Kidney (tissue), 13 donors: ENCODE measurements at regions not wholly inside any gene's neighbourhood (a gene's known extent, or its start where the extent isn't known, plus 50 kb on each side); places are given as distances from the start of the nearest gene placed in this dataset.

ENCODE experiments used
- DNase-seq, 5 donors: peaks; one replicate each; pipeline ENCODE4 v3.0.0-alpha.2; 2013 to 2020
- FAIRE-seq: peaks from 2 replicates; lab custom pipeline; 2012; peaks lifted over from hg19 to GRCh38; lab: Jason Lieb, UNC
- H3K27ac ChIP-seq, 2 donors: one replicate each; pipeline ENCODE4 v1.7.0; 2013; ENCODE audit warnings: low read depth in 2 of 2, low read length in 2 of 2, inconsistent platforms in 1 of 2
- H3K27me3 ChIP-seq: one replicate; pipeline ENCODE4 v1.7.1; 2013; ENCODE audit warnings: low read length, inconsistent platforms; ENCODE audit not compliant: control insufficient read depth, insufficient read depth
- H3K36me3 ChIP-seq, 3 donors: one replicate each; pipeline versions ENCODE4 v1.7.0 to v1.7.1; 2013; ENCODE audit warnings: low read length in 3 of 3, control low read depth in 1 of 3, inconsistent platforms in 1 of 3; ENCODE audit not compliant: insufficient read depth in 3 of 3, control insufficient read depth in 2 of 3
- H3K4me1 ChIP-seq, 3 donors: one replicate each; pipeline versions ENCODE4 v1.7.0 to v1.7.1; 2013; ENCODE audit warnings: low read length in 3 of 3, inconsistent platforms in 1 of 3, low read depth in 1 of 3; ENCODE audit not compliant: control insufficient read depth in 2 of 3, insufficient read depth in 2 of 3
- H3K4me3 ChIP-seq, 3 donors: one replicate each; pipeline versions ENCODE4 v1.7.0 to v1.8.1; 2013; ENCODE audit warnings: low read length in 3 of 3, control low read depth in 1 of 3, inconsistent platforms in 1 of 3
- H3K9ac ChIP-seq, 3 donors: one replicate each; pipeline versions ENCODE4 v1.7.0 to v1.7.1; 2013; ENCODE audit warnings: low read length in 3 of 3, control low read depth in 1 of 3, inconsistent platforms in 1 of 3
- H3K9me3 ChIP-seq, 3 donors: one replicate each; pipeline versions ENCODE4 v1.7.0 to v1.7.1; 2013; ENCODE audit warnings: low read length in 3 of 3, control low read depth in 1 of 3, inconsistent platforms in 1 of 3; ENCODE audit not compliant: control insufficient read depth in 2 of 3, insufficient read depth in 1 of 3
- intact Hi-C: fragments of 100-400 bp; cut with DNase I; formaldehyde crosslinking; loops from one replicate; pipeline ENCODE4 v1.11.1; 2022
- TF ChIP-seq, protein P1 (sequence below): IDR thresholded peaks from 3 replicates; pipeline ENCODE4 v1.5.1; 2012; ENCODE audit warnings: mild to moderate bottlenecking, moderate library complexity, borderline replicate concordance; ENCODE audit not compliant: insufficient read depth; ENCODE audit errors: extremely low read depth
- donor health status: control.
- donor health status: control.
- donor health status: control.
- donor health status: control.
- donor health status: control.
- donor health status: DM: yes; HTN: yes; CAD: no.
- donor health status: Normal renal cell carcinoma (clear cell type).

DNA sequence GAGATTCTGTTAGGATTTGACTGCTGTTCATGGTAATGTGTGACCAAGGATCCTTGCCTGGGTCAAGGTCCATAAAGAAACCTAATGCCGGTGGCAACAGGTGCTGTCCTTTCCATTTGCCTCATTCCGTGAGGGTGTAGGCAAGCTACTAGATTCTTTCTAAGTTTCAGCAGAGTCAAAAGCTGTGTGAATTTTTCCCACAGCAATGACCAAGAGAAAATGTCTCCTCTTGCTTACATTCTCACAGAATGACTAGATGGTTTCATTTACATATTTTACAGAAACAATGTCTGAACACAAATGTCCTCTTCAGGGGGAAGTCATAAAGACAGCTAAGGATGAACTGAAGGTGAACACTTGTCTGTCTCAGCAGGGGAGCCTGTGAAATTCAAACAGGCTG lies 75.3 kb upstream of the SV2C start:
- Histone ChIP-seq H3K9ac (no peak overlapping the region), H3K27me3 (no peaks in the 10 kb centered on the region), H3K4me1 (no peaks in the 10 kb centered on the region), H3K9me3 (no peaks in the 10 kb centered on the region), H3K27ac (no peak overlapping the region), H3K36me3 (no peaks in the 10 kb centered on the region), H3K4me3 (no peak overlapping the region)
- DNase-seq, result no peak
- TF ChIP-seq, protein P1, sequence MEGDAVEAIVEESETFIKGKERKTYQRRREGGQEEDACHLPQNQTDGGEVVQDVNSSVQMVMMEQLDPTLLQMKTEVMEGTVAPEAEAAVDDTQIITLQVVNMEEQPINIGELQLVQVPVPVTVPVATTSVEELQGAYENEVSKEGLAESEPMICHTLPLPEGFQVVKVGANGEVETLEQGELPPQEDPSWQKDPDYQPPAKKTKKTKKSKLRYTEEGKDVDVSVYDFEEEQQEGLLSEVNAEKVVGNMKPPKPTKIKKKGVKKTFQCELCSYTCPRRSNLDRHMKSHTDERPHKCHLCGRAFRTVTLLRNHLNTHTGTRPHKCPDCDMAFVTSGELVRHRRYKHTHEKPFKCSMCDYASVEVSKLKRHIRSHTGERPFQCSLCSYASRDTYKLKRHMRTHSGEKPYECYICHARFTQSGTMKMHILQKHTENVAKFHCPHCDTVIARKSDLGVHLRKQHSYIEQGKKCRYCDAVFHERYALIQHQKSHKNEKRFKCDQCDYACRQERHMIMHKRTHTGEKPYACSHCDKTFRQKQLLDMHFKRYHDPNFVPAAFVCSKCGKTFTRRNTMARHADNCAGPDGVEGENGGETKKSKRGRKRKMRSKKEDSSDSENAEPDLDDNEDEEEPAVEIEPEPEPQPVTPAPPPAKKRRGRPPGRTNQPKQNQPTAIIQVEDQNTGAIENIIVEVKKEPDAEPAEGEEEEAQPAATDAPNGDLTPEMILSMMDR, result no peak
- no peak for FAIRE-seq
- intact Hi-C loops, result no loop called here

DNA sequence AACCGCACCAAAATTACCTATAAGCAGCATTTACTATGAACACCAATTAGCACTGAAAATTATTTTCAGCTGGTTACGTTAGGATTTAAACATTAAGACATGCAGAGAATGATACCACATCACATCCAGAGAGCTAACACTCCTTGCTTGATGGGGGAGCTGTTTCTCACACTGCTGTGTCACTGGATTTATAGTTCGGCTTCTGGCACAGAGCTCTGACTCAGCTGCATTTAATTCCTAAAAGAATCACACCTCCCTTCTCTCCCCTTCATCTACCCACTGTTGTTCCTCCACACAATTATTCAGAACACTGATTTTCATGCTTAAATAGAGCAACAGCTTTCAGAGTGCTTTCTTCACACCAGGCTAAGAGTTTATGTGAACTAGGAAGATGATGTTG lies 82.6 kb upstream of the SV2C start:
- FAIRE-seq (no peak), DNase-seq (no peak)
- no peak overlapping the region for H3K4me3 ChIP-seq
- H3K9ac ChIP-seq, result no peak overlapping the region
- H3K4me1 ChIP-seq, result no peaks in the 10 kb centered on the region
- intact Hi-C loops, result no loop called here
- H3K27me3 ChIP-seq, result no peaks in the 10 kb centered on the region
- no peak overlapping the region for H3K27ac ChIP-seq
- H3K9me3 ChIP-seq, result no peaks in the 10 kb centered on the region
- no peaks in the 10 kb centered on the region for H3K36me3 ChIP-seq
- TF ChIP-seq, protein P1, result no peak

DNA sequence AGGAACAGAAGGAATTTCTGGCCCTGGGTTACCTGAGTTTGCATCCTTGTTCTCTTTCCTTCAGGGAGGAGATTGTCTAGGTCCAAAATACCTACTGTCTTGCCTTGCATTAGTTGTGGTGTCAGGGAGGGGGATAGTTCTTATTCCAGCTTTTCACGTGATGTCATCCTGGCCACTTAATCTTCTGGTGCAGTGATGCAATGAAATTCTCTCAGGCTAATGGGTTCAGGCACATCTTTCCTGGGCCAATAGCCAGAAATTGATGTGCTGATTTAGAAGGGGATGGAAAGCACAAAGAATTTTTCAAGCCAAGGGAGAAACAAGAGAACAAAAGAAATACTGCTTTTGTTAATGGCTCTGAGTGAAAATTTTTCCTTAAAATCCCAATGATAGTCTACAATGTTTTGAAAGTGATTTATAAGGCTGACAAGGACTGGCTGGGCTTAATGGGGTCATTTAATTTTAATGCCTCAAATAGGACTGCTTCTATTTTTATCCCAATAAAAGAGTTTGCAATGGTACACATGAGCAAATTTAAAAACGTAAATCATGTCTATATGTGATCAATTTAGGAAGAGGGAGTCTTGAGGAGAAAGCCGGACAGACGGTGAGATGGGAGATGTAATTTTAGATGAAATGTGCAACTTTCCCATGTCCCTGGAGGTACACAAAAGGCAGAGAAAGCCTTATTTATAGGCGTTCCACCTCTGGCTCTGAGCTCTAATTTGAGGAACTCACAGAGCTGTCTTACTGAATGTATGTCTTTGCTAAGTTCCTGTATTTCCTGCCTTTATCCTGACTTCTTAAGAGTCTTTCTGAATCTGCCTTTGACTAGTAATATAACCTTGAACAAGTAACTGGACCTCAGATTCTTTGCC lies 89.3 kb upstream of the SV2C start:
- Histone ChIP-seq H3K9me3 (no peaks in the 10 kb centered on the region), H3K36me3 (no peaks in the 10 kb centered on the region), H3K9ac (no peak overlapping the region), H3K4me1 (no peaks in the 10 kb centered on the region), H3K27ac (no peak overlapping the region), H3K27me3 (no peaks in the 10 kb centered on the region), H3K4me3 (no peak overlapping the region)
- TF ChIP-seq, protein P1, result no peak
- peak in 1 of 5 donors; percentile 5 for DNase-seq
- FAIRE-seq, result no peak
- intact Hi-C loops, result no loop called here

DNA sequence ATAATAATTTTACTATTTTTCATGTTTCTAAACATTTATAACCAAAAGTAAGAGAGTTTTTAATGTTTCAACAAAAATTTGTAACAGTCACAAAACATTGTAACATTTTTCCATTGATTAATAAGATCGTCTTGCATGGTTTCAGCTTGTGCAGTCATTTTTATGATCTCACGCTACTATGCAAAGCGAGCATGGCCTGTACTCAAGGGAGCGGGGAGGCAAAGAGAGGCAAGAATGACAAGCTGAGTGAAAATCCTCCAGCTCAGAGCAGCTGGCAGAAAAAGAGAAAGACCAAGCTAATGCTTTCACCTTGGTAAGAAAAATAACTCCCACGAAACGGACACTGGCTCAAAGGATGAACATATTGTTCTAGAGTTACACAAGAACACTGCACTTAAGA lies 90.0 kb upstream of the SV2C start:
- H3K27ac ChIP-seq, result no peak overlapping the region
- no peaks in the 10 kb centered on the region for H3K9me3 ChIP-seq
- H3K27me3 ChIP-seq, result no peaks in the 10 kb centered on the region
- no peak overlapping the region for H3K9ac ChIP-seq
- H3K36me3 ChIP-seq, result no peaks in the 10 kb centered on the region
- peak in 1 of 5 donors; percentile 3 for DNase-seq
- no peak overlapping the region for H3K4me3 ChIP-seq
- no peak for FAIRE-seq
- TF ChIP-seq, protein P1, result no peak
- no peaks in the 10 kb centered on the region for H3K4me1 ChIP-seq
- intact Hi-C loops, result no loop called here
